ENCODE measurements at regions not wholly inside any gene's neighbourhood (a gene's known extent, or its start where the extent isn't known, plus 50 kb on each side); places are given as distances from the start of the nearest gene placed in this dataset.

DNA sequence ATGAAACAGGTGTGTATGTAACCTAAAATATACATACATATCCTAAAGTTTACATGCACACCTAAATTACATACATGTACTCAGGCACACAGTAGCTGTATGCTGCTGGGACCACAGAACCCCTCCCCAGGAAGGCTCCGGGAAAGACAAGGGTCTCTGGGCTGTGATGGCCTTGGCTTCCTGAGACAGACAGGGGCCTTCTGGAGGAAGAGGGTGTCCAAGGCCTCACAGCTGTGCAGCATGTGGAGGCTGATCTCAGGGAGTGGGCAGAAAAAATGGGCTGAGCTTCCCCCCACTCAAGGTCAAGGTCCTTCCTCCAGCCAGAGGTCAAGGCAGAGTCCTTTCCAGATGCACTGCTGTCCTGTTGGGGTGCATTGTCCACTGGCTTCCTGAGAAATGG, 129.1 kb upstream of the THBS2 start:
- H3K56ac ChIP-seq (ENCODE audit: low read length), result no peak overlapping the region
- H3K4me2 ChIP-seq (ENCODE audit: low read length), result no peak overlapping the region
- H3K36me3 ChIP-seq (ENCODE audit: control insufficient read depth, insufficient read depth, low read length), result no peaks in the 10 kb centered on the region
- no peak overlapping the region for H2AK5ac ChIP-seq (ENCODE audit: low read length)
- no peaks in the 10 kb centered on the region for H3K79me1 ChIP-seq (ENCODE audit: low read length)
- H2BK120ac ChIP-seq (ENCODE audit: low read depth, low read length), result no peak overlapping the region
- H4K5ac ChIP-seq (ENCODE audit: low read length), result no peak overlapping the region
- no peaks in the 10 kb centered on the region for H3K4me1 ChIP-seq (ENCODE audit: control insufficient read depth, low read depth, low read length)
- H3K23ac ChIP-seq (ENCODE audit: low read length), result no peak overlapping the region
- WGBS (ENCODE audit: extremely low coverage, insufficient coverage, low lambda C conversion rate), result no CpG with 5 or more reads among the region's 1 CpG
- H3K4me3 ChIP-seq (ENCODE audit: low read length), result no peak overlapping the region
- H2BK15ac ChIP-seq (replicated peaks; ENCODE audit: low read depth), result no peak overlapping the region
- H3K4ac ChIP-seq (ENCODE audit: low read depth, low read length), result no peak overlapping the region
- no peak overlapping the region for H2BK5ac ChIP-seq (ENCODE audit: low read length)
- DNase-seq, result no peak
- no peaks in the 10 kb centered on the region for H3K27me3 ChIP-seq (ENCODE audit: insufficient read depth, low read length, poor library complexity)
- H3K18ac ChIP-seq (ENCODE audit: low read length), result no peak overlapping the region
- H3K79me2 ChIP-seq (ENCODE audit: control insufficient read depth, insufficient read depth, low read length), result no peaks in the 10 kb centered on the region
- no peak overlapping the region for H3K27ac ChIP-seq (ENCODE audit: low read depth, low read length)
- no peak overlapping the region for H3K9ac ChIP-seq (ENCODE audit: low read length)
- no peak overlapping the region for H4K8ac ChIP-seq (ENCODE audit: low read depth, low read length)

DNA sequence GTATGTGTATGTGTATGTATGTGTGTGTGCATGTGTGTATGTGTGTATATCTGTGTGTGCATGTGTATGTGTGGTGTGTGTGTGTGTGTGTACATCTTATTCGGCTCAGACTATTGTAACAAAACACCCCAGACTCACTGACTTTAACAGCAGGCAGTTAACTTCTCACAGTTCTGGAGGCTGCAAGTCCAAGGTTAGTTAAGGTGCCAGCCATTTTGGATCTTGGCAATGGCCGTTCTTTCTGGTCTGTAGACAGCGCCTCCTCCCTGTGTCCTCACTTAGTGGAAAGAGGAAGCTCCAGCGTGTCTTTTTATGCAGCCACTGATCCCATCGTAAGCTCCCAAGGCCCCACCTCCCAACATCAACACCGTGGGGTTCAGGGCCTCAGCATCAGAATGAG, 128.3 kb upstream of the THBS2 start:
- Histone ChIP-seq H3K4me2 (ENCODE audit: low read length) (no peak overlapping the region), H2AK5ac (ENCODE audit: low read length) (no peak overlapping the region), H4K8ac (ENCODE audit: low read depth, low read length) (no peak overlapping the region), H2BK120ac (ENCODE audit: low read depth, low read length) (no peak overlapping the region), H3K23ac (ENCODE audit: low read length) (no peak overlapping the region), H3K4me3 (ENCODE audit: low read length) (no peak overlapping the region), H3K18ac (ENCODE audit: low read length) (no peak overlapping the region), H3K27me3 (ENCODE audit: insufficient read depth, low read length, poor library complexity) (no peaks in the 10 kb centered on the region), H3K79me1 (ENCODE audit: low read length) (no peaks in the 10 kb centered on the region), H3K36me3 (ENCODE audit: control insufficient read depth, insufficient read depth, low read length) (no peaks in the 10 kb centered on the region), H3K56ac (ENCODE audit: low read length) (no peak overlapping the region), H4K5ac (ENCODE audit: low read length) (no peak overlapping the region), H2BK15ac (replicated peaks; ENCODE audit: low read depth) (no peak overlapping the region), H3K9ac (ENCODE audit: low read length) (no peak overlapping the region), H3K4me1 (ENCODE audit: control insufficient read depth, low read depth, low read length) (no peaks in the 10 kb centered on the region), H3K27ac (ENCODE audit: low read depth, low read length) (no peak overlapping the region), H2BK5ac (ENCODE audit: low read length) (no peak overlapping the region), H3K79me2 (ENCODE audit: control insufficient read depth, insufficient read depth, low read length) (no peaks in the 10 kb centered on the region), H3K4ac (ENCODE audit: low read depth, low read length) (no peak overlapping the region)
- no CpG with 5 or more reads among the region's 6 CpGs for WGBS (ENCODE audit: extremely low coverage, insufficient coverage, low lambda C conversion rate)
- no peak for DNase-seq

DNA sequence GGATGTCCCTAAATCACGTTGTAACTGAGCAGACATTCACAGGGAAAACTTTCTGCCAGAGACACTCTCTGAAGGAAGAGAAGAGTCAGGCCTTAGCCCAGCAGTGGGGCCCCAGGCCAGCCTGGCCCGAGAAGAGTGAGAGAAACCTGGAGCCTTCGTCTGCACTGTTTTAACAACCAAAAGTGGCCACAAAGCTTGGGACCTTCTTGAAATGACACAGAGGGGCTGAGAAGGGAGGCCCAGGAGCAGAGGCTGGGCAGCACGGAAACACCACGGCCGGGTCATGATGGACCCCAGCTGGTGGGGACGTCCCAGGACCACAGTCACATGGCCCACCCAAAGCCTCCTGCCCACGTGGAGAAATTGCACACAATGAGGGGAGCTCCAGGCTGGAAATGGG, 126.8 kb upstream of the THBS2 start:
- Histone ChIP-seq H3K4me1 (ENCODE audit: control insufficient read depth, low read depth, low read length) (no peaks in the 10 kb centered on the region), H3K9ac (ENCODE audit: low read length) (no peak overlapping the region), H3K4ac (ENCODE audit: low read depth, low read length) (no peak overlapping the region), H3K79me2 (ENCODE audit: control insufficient read depth, insufficient read depth, low read length) (no peaks in the 10 kb centered on the region), H3K27ac (ENCODE audit: low read depth, low read length) (no peak overlapping the region), H3K56ac (ENCODE audit: low read length) (no peak overlapping the region), H3K36me3 (ENCODE audit: control insufficient read depth, insufficient read depth, low read length) (no peaks in the 10 kb centered on the region), H2AK5ac (ENCODE audit: low read length) (no peak overlapping the region), H3K79me1 (ENCODE audit: low read length) (no peaks in the 10 kb centered on the region), H4K5ac (ENCODE audit: low read length) (no peak overlapping the region), H3K27me3 (ENCODE audit: insufficient read depth, low read length, poor library complexity) (no peaks in the 10 kb centered on the region), H3K18ac (ENCODE audit: low read length) (no peak overlapping the region), H3K4me2 (ENCODE audit: low read length) (no peak overlapping the region), H3K23ac (ENCODE audit: low read length) (no peak overlapping the region), H3K4me3 (ENCODE audit: low read length) (no peak overlapping the region), H2BK15ac (replicated peaks; ENCODE audit: low read depth) (no peak overlapping the region), H4K8ac (ENCODE audit: low read depth, low read length) (no peak overlapping the region), H2BK5ac (ENCODE audit: low read length) (no peak overlapping the region), H2BK120ac (ENCODE audit: low read depth, low read length) (no peak overlapping the region)
- no peak for DNase-seq
- WGBS (ENCODE audit: extremely low coverage, insufficient coverage, low lambda C conversion rate), result no CpG with 5 or more reads among the region's 8 CpGs

DNA sequence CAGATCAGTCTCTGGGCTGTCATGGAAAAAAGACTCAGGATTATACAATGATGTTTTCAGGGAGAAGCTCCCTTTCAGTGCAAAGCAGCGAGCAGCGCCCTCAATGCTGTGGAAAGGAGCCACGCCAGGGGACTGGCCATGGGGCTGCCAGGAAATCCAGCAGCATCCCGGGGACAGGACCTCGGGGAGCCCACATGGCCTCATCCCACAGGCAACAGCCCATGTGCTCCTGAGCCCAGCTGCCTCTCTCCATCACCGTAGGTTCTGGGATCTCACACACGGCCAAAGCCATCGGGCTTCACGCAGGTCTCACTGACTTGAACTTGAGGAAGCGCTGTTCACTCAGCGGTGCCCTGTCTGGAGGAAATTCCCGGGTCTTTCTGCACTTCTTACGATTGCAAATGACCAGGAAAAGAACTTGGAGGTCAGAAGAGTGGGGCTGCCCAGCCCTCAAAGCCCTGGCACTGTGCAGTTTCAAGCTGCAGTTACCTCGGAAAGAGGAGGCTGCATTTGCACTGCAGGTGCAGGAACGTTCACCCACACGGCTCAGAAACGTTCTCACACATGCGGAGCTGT, 125.9 kb upstream of the THBS2 start:
- H4K8ac ChIP-seq (ENCODE audit: low read depth, low read length), result no peak overlapping the region
- H3K79me1 ChIP-seq (ENCODE audit: low read length), result no peaks in the 10 kb centered on the region
- no peak overlapping the region for H2BK15ac ChIP-seq (replicated peaks; ENCODE audit: low read depth)
- DNase-seq, result no peak
- H3K27ac ChIP-seq (ENCODE audit: low read depth, low read length), result no peak overlapping the region
- H3K9ac ChIP-seq (ENCODE audit: low read length), result no peak overlapping the region
- H3K4me3 ChIP-seq (ENCODE audit: low read length), result no peak overlapping the region
- H3K23ac ChIP-seq (ENCODE audit: low read length), result no peak overlapping the region
- no peak overlapping the region for H2AK5ac ChIP-seq (ENCODE audit: low read length)
- H2BK5ac ChIP-seq (ENCODE audit: low read length), result no peak overlapping the region
- no peak overlapping the region for H3K4ac ChIP-seq (ENCODE audit: low read depth, low read length)
- H3K36me3 ChIP-seq (ENCODE audit: control insufficient read depth, insufficient read depth, low read length), result no peaks in the 10 kb centered on the region
- no CpG with 5 or more reads among the region's 18 CpGs for WGBS (ENCODE audit: extremely low coverage, insufficient coverage, low lambda C conversion rate)
- no peak overlapping the region for H4K5ac ChIP-seq (ENCODE audit: low read length)
- H3K4me2 ChIP-seq (ENCODE audit: low read length), result no peak overlapping the region
- H2BK120ac ChIP-seq (ENCODE audit: low read depth, low read length), result no peak overlapping the region
- H3K79me2 ChIP-seq (ENCODE audit: control insufficient read depth, insufficient read depth, low read length), result no peaks in the 10 kb centered on the region
- no peak overlapping the region for H3K18ac ChIP-seq (ENCODE audit: low read length)
- H3K4me1 ChIP-seq (ENCODE audit: control insufficient read depth, low read depth, low read length), result no peaks in the 10 kb centered on the region
- no peaks in the 10 kb centered on the region for H3K27me3 ChIP-seq (ENCODE audit: insufficient read depth, low read length, poor library complexity)
- H3K56ac ChIP-seq (ENCODE audit: low read length), result no peak overlapping the region

DNA sequence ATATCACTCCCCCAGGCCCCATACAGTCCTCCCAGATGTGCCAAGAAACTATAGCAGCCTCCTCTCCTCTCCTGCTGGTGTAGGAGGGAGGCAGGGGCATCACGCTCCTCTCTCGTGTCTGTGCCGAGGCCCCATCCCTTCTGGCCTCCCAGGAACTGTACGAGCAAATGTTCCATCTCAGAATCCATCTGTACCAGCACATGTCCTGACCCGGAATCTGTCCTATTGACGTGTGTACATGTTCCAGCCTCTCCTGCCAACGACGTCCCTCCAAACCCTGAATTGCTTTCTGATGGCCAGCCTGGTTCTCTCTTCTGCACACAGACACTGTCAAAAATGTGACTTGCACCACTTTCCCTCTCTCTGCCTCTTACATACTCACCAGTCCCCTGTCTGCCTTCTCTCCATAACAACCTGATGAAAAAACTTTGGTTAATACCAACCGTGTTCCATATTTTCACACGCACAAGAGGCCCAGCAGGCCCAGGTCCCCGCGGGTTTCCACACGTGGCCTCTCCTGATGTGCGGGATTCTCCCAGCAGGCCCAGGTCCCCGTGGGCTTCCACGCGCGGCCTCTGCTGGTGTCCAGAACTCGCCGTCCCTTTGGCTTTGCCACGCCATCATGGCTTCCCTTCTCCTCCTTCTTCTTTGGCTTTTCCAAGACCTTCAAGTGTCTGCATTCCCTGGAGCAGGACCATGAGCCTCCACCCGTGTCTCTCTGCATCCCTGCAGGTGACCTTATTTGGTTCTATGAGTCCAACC, 125.2 kb upstream of the THBS2 start:
- H3K4me2 ChIP-seq (ENCODE audit: low read length), result no peak overlapping the region
- H2BK120ac ChIP-seq (ENCODE audit: low read depth, low read length), result no peak overlapping the region
- no peak overlapping the region for H3K9ac ChIP-seq (ENCODE audit: low read length)
- no peaks in the 10 kb centered on the region for H3K79me1 ChIP-seq (ENCODE audit: low read length)
- H3K4me1 ChIP-seq (ENCODE audit: control insufficient read depth, low read depth, low read length), result no peaks in the 10 kb centered on the region
- no peaks in the 10 kb centered on the region for H3K79me2 ChIP-seq (ENCODE audit: control insufficient read depth, insufficient read depth, low read length)
- WGBS (ENCODE audit: extremely low coverage, insufficient coverage, low lambda C conversion rate), result no CpG with 5 or more reads among the region's 22 CpGs
- H3K4me3 ChIP-seq (ENCODE audit: low read length), result no peak overlapping the region
- H3K4ac ChIP-seq (ENCODE audit: low read depth, low read length), result no peak overlapping the region
- H3K56ac ChIP-seq (ENCODE audit: low read length), result no peak overlapping the region
- no peak for DNase-seq
- no peak overlapping the region for H4K8ac ChIP-seq (ENCODE audit: low read depth, low read length)
- no peaks in the 10 kb centered on the region for H3K36me3 ChIP-seq (ENCODE audit: control insufficient read depth, insufficient read depth, low read length)
- no peak overlapping the region for H3K27ac ChIP-seq (ENCODE audit: low read depth, low read length)
- no peak overlapping the region for H4K5ac ChIP-seq (ENCODE audit: low read length)
- no peak overlapping the region for H2BK5ac ChIP-seq (ENCODE audit: low read length)
- no peaks in the 10 kb centered on the region for H3K27me3 ChIP-seq (ENCODE audit: insufficient read depth, low read length, poor library complexity)
- no peak overlapping the region for H2BK15ac ChIP-seq (replicated peaks; ENCODE audit: low read depth)
- H2AK5ac ChIP-seq (ENCODE audit: low read length), result no peak overlapping the region
- no peak overlapping the region for H3K18ac ChIP-seq (ENCODE audit: low read length)
- H3K23ac ChIP-seq (ENCODE audit: low read length), result no peak overlapping the region

DNA sequence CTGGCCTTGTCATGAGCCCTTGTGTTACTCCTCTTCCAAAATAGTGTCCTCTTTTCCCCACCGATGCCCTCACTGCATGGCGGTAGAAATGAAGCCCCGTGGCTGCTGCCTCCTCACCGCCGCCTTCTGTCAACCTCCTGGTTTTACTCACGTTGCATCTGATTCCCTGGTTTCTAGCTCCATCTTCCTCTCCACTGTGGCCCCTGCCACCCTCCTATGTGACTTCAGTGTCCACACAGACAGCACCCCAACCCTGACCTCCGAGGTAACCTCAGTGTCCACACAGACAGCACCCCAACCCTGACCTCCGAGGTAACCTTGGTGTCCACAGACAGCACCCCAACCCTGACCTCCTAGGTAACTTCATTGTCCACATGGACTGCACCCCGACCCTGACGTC, 122.8 kb upstream of the THBS2 start:
- no CpG with 5 or more reads among the region's 10 CpGs for WGBS (ENCODE audit: extremely low coverage, insufficient coverage, low lambda C conversion rate)
- no peaks in the 10 kb centered on the region for H3K36me3 ChIP-seq (ENCODE audit: control insufficient read depth, insufficient read depth, low read length)
- H2AK5ac ChIP-seq (ENCODE audit: low read length), result no peak overlapping the region
- no peaks in the 10 kb centered on the region for H3K79me1 ChIP-seq (ENCODE audit: low read length)
- no peak for DNase-seq
- no peak overlapping the region for H2BK15ac ChIP-seq (replicated peaks; ENCODE audit: low read depth)
- H3K4me3 ChIP-seq (ENCODE audit: low read length), result no peak overlapping the region
- no peak overlapping the region for H3K9ac ChIP-seq (ENCODE audit: low read length)
- no peak overlapping the region for H2BK120ac ChIP-seq (ENCODE audit: low read depth, low read length)
- H2BK5ac ChIP-seq (ENCODE audit: low read length), result no peak overlapping the region
- H3K27ac ChIP-seq (ENCODE audit: low read depth, low read length), result no peak overlapping the region
- no peak overlapping the region for H3K23ac ChIP-seq (ENCODE audit: low read length)
- no peak overlapping the region for H3K56ac ChIP-seq (ENCODE audit: low read length)
- no peaks in the 10 kb centered on the region for H3K79me2 ChIP-seq (ENCODE audit: control insufficient read depth, insufficient read depth, low read length)
- H3K18ac ChIP-seq (ENCODE audit: low read length), result no peak overlapping the region
- no peaks in the 10 kb centered on the region for H3K4me1 ChIP-seq (ENCODE audit: control insufficient read depth, low read depth, low read length)
- H3K4ac ChIP-seq (ENCODE audit: low read depth, low read length), result no peak overlapping the region
- H4K8ac ChIP-seq (ENCODE audit: low read depth, low read length), result no peak overlapping the region
- no peak overlapping the region for H3K4me2 ChIP-seq (ENCODE audit: low read length)
- no peaks in the 10 kb centered on the region for H3K27me3 ChIP-seq (ENCODE audit: insufficient read depth, low read length, poor library complexity)
- H4K5ac ChIP-seq (ENCODE audit: low read length), result no peak overlapping the region

Data from mesendoderm (in vitro differentiated cells).